HUES6 (cell line): ENCODE measurements at regions not wholly inside any gene's neighbourhood (a gene's known extent, or its start where the extent isn't known, plus 50 kb on each side); places are given as distances from the start of the nearest gene placed in this dataset.

Experiments used
- H3K27ac ChIP-seq: 2 replicates; pipeline ENCODE4 v1.7.0; 2013; ENCODE audit warnings: low read depth, mild to moderate bottlenecking, low read length, inconsistent platforms
- H3K27me3 ChIP-seq: 2 replicates; pipeline ENCODE4 v1.6.1; 2013; ENCODE audit warnings: low read length; ENCODE audit not compliant: control insufficient read depth, insufficient read depth
- H3K36me3 ChIP-seq: 2 replicates; pipeline ENCODE4 v1.6.1; 2013; ENCODE audit warnings: low read length; ENCODE audit not compliant: control insufficient read depth, insufficient read depth
- H3K4me1 ChIP-seq: 2 replicates; pipeline ENCODE4 v1.6.1; 2013; ENCODE audit warnings: low read length; ENCODE audit not compliant: control insufficient read depth, insufficient read depth
- H3K4me3 ChIP-seq: 2 replicates; pipeline ENCODE4 v1.5.1; 2013; ENCODE audit warnings: low read depth, low read length
- H3K9ac ChIP-seq: one replicate; pipeline ENCODE4 v1.6.1; 2013; ENCODE audit warnings: mild to moderate bottlenecking, low read length
- H3K9me3 ChIP-seq: 2 replicates; pipeline ENCODE4 v1.6.1; 2013; ENCODE audit warnings: low read depth, low read length; ENCODE audit not compliant: control insufficient read depth, insufficient read depth

DNA sequence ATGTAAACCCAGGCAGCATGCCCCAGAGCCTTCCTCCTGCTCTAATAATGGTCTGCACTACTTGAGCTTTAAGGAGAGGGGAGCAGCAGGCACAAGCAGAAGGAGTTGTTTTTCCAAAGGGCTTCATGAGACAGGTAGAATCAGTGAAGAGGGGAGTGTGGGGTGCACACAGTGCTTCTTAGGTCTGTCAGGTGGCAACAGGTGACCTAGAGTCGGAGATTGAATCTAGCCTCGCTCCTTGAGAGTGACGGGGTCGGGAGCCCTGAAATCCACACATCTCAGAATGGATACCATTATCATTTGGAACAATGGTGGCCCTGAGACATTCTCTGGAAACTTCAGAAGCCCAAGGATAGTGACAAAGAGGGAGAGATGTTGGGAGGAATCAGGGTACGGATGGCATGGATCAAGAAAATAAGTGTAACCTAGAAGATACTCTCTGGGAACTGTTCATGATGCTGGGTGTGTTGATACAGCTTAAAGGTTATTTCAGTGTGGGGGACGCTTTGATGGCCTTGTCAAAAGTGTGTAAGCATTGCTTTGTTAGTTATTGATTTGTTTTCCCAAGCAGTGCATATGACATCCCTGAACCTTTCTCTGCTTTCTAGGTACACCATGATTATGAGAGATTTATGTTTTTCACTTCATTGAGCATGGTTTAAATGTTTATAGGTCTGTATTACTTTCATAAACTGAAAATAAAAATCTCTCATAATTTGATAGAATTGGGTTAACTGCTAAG is 77.8 kb upstream of the L3MBTL3 start:
- H3K4me1 ChIP-seq, result no peaks in the 10 kb centered on the region
- H3K27me3 ChIP-seq, result no peaks in the 10 kb centered on the region
- no peak overlapping the region for H3K9ac ChIP-seq
- no peak overlapping the region for H3K4me3 ChIP-seq
- no peaks in the 10 kb centered on the region for H3K36me3 ChIP-seq
- H3K27ac ChIP-seq, result no peak overlapping the region
- no peaks in the 10 kb centered on the region for H3K9me3 ChIP-seq

GRCh38 chr6:129938249-129939020 is 77.3 kb upstream of the TMEM244 start:
- Histone ChIP-seq H3K4me3 (no peak overlapping the region), H3K36me3 (no peaks in the 10 kb centered on the region), H3K27ac (no peak overlapping the region), H3K27me3 (no peaks in the 10 kb centered on the region), H3K4me1 (no peaks in the 10 kb centered on the region), H3K9me3 (no peaks in the 10 kb centered on the region), H3K9ac (no peak overlapping the region)

DNA sequence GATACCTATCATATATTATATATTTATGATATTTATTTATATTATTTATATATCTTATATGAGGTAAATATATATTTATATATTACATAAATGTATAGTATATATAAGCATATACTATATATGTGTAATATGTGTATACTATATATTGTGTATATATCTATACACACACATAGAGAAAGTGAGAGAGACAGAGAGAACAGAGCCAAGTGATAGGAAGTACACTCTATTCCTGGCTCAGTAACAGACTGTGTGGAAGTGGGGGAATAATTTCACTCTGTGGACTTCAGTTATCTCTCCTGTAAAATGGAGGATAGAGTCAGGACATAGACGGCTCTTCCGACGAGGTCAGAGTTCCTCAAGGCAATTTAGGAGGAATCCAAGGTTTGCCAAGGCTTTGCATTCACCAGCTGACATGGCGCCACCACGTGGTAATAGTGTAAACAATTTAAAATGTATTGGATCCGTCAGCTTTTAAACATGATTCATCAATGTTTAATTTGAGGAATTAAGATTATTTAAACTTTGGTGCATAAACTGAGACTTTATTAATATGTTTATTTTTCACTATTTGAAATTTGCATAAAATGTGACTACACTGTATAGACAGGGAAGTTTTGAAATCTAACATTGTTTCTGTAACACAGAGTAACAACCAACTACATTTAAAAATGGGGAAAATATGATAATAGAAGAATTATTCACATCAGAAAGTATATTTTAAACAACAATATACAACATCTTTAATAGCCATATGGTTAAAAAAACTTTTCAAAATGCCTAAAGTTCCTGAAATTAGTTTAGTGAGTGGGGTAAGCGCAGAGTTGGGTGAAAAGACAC is 75.4 kb upstream of the TMEM244 start:
- Histone ChIP-seq H3K9ac (no peak overlapping the region), H3K27ac (no peak overlapping the region), H3K4me1 (no peaks in the 10 kb centered on the region), H3K27me3 (no peaks in the 10 kb centered on the region), H3K4me3 (no peak overlapping the region), H3K9me3 (no peaks in the 10 kb centered on the region), H3K36me3 (no peaks in the 10 kb centered on the region)

GRCh38 chr6:129932321-129932720 is 71.2 kb upstream of the TMEM244 start:
- Histone ChIP-seq H3K9me3 (no peaks in the 10 kb centered on the region), H3K4me3 (no peak overlapping the region), H3K36me3 (no peaks in the 10 kb centered on the region), H3K27me3 (no peaks in the 10 kb centered on the region), H3K4me1 (no peaks in the 10 kb centered on the region), H3K9ac (no peak overlapping the region), H3K27ac (no peak overlapping the region)

DNA sequence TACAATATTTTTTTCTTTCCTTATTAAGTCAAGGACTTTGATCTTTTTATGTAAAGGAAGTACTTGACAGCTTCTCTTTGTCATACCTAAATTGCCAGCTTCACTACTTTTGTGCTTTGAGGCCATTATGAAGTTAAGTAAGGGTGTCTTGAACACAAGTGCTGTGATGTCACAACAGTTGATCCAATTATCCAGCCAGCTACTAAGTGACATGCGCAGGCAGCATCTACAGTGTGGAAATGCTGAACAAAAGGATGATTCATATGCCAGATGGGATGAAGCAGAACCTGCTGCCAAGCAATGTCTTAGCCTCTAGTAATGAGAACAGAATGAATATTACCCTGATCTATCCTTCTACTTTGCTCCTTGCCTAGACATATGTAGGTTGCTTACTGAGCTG is 68.3 kb upstream of the TMEM244 start:
- H3K4me3 ChIP-seq, result no peak overlapping the region
- H3K27ac ChIP-seq, result no peak overlapping the region
- no peaks in the 10 kb centered on the region for H3K4me1 ChIP-seq
- no peak overlapping the region for H3K9ac ChIP-seq
- H3K27me3 ChIP-seq, result no peaks in the 10 kb centered on the region
- H3K36me3 ChIP-seq, result no peaks in the 10 kb centered on the region
- H3K9me3 ChIP-seq, result no peaks in the 10 kb centered on the region

- H3K27me3 ChIP-seq, result no peaks in the 10 kb centered on the region
- no peaks in the 10 kb centered on the region for H3K4me1 ChIP-seq
- H3K9me3 ChIP-seq, result no peaks in the 10 kb centered on the region
- no peak overlapping the region for H3K9ac ChIP-seq
- no peak overlapping the region for H3K27ac ChIP-seq
- no peaks in the 10 kb centered on the region for H3K36me3 ChIP-seq
- H3K4me3 ChIP-seq, result no peak overlapping the region
Observed at GRCh38 chr6:129923530-129924250, 62.6 kb upstream of the TMEM244 start.

GRCh38 chr6:129921169-129921817 is 60.2 kb upstream of the TMEM244 start:
- no peaks in the 10 kb centered on the region for H3K9me3 ChIP-seq
- no peak overlapping the region for H3K27ac ChIP-seq
- H3K9ac ChIP-seq, result no peak overlapping the region
- H3K4me1 ChIP-seq, result no peaks in the 10 kb centered on the region
- no peaks in the 10 kb centered on the region for H3K27me3 ChIP-seq
- H3K4me3 ChIP-seq, result no peak overlapping the region
- H3K36me3 ChIP-seq, result no peaks in the 10 kb centered on the region

- no peaks in the 10 kb centered on the region for H3K4me1 ChIP-seq
- no peak overlapping the region for H3K27ac ChIP-seq
- no peaks in the 10 kb centered on the region for H3K27me3 ChIP-seq
- H3K9me3 ChIP-seq, result no peaks in the 10 kb centered on the region
- H3K36me3 ChIP-seq, result no peaks in the 10 kb centered on the region
- no peak overlapping the region for H3K4me3 ChIP-seq
- no peak overlapping the region for H3K9ac ChIP-seq
Observed at GRCh38 chr6:129920103-129920798, 59.1 kb upstream of the TMEM244 start.

- Histone ChIP-seq H3K4me3 (no peak overlapping the region), H3K4me1 (no peaks in the 10 kb centered on the region), H3K27me3 (no peaks in the 10 kb centered on the region), H3K9me3 (no peaks in the 10 kb centered on the region), H3K9ac (no peak overlapping the region), H3K27ac (no peak overlapping the region), H3K36me3 (no peaks in the 10 kb centered on the region)
Observed at GRCh38 chr6:129911732-129912131, 50.6 kb upstream of the TMEM244 start.
